Embryonic facial prominence (tissue), 1 donor: ENCODE measurements at regions not wholly inside any gene's neighbourhood (a gene's known extent, or its start where the extent isn't known, plus 50 kb on each side); places are given as distances from the start of the nearest gene placed in this dataset.

Experiments
- DNase-seq: peaks from one replicate; pipeline ENCODE4 v3.0.0-alpha.2; 2016; ENCODE audit errors: extremely low spot score

- DNase-seq: no peak
Measured at GRCh38 chr13:53847502-53847901, 818.9 kb downstream of the OLFM4 start.

GRCh38 chr13:53848366-53848961, 819.9 kb downstream of the OLFM4 start:
- no peak for DNase-seq

DNA sequence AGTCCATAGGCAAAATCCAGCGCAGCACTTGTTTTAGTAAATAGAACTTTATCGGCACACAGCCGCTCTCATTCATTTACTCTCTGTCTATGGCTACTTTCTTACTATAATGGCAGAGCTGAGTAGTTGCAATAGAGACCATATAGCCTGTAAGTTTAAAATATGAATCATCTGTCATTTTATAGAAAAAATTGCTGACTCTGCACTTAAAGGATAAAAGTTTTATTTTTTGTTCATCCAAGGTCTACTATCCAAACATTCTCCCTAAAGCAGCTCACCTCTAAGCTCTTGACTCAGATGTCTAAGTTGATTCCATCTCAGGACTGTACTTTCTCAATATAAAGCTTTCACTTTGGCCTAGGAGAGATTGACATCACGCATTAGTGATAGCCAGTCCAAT, 825.7 kb downstream of the OLFM4 start:
- DNase-seq: no peak

DNA sequence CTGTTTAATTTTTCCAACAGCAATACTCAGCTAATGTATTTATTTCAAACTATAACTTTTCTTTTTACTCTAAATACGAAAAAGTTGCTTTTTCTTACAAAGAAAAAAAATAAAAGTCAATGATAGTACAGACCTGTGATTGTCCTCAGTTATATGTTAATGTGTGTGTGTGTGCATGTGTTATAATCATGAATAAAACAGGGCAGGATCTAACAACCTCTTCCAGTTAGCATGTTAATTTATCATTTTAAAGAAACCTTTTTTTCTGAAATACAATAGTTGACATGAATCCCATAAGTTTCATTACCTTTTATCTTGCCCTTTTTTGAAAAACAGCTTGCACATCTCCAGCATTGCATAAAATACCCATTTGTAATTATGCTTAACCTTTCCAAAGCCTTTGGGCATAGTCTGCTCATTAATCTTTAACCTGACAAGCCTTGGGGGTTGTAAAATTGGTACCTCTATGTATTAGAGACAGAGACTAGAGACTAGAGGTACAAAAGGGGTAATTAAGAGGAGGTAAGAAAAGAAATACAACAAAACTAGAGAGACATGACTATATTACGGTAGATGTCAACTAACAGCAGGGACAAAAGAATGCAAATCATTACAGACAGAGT, 828.1 kb downstream of the OLFM4 start:
- no peak for DNase-seq

DNA sequence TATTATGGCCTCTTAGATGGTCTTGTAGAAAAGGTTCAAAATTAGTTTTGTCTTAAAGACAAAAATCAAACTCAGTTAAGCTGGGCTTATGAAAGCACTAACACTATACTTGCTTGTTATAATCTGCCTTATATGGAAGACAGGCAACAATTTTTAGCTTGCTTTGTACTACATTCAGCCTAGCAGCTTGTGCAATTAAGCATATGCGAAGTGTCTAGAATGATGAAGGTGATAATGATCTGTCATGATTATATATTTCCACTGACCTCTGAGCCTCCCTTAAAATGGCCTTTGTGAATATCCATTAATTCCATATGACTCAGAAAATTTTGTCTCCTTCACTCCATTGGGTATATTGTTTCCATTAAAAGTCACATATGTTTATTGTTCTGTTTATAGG, 834.9 kb downstream of the OLFM4 start:
- DNase-seq: no peak

GRCh38 chr13:53873558-53873957, 844.9 kb downstream of the OLFM4 start:
- DNase-seq: no peak

DNA sequence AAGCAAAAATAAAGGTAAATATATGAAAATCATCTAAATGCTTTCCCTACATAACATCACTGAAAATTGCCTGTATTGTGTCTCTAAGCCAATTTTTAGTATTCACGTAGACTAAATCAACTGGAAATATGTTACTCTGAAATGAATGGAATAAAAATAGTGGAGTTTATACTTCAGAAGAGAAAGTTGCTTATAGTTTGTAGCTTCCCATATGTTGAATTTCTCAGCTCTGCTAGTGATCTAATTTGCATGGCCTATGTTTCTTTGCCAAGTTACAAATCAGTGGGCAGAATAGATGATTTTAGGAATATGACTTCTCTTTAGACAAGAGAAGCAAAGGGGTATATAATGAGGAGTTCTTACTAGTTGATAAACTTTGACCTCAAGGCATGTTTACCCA, 850.2 kb downstream of the OLFM4 start:
- no peak for DNase-seq

- DNase-seq: no peak
Measured at GRCh38 chr13:53885997-53886396, 857.4 kb downstream of the OLFM4 start.

DNA sequence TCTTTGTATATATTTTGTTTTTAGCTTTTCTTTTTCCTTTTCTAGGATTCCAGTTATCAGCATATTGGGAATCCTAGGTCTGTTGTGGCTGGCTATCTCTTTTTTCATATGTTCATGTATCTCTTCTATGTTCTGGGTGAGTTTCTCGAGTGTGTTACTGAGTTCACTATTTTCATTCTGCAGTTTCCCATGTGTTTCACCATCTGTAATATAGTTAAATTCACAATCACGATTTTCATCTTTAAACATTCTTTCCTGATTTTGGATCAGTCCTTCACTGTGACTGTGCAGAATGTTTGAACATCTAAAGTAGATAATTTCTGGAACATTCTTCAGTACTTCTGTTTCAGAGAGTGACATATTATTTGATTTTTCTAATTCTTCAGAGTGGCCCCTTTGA, 862.1 kb downstream of the OLFM4 start:
- DNase-seq: no peak

DNA sequence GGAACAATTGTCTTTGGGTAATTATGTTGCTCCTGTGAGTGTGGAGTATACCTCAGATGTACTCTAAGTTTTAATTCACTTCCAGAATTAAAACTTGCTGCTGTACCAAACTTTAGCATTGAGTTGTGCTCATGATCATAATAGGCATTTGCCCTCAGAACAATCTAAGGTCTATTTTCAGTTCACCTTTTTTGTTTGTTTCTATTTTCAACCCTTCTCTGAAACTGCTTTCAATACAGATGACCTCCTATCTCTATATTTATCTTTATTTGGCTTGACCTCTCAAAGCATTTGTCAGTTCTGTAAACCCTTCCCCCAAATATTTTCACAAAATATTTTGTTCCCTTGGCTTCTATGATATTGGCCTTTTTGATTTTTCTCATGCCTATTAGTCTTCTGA, 873.0 kb downstream of the OLFM4 start:
- no peak for DNase-seq

DNA sequence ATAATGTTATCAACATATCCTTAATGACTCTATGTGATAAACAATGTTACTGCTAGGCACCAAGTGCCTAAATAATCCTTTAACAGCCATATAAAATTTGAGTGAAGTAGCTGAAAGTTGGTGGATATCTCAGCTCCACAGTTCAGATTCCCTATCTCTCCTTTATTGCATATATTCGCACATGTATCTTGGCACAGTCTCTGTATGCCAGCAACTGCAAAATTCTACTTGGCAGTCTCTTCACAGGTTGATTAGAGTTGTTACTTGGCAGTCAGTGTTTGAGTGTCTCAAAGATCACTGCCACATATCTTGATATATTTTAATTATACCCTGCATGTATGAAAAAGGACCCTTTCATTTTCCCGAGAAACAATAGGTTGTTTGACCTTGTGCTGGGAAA, 879.3 kb downstream of the OLFM4 start:
- DNase-seq: no peak

DNA sequence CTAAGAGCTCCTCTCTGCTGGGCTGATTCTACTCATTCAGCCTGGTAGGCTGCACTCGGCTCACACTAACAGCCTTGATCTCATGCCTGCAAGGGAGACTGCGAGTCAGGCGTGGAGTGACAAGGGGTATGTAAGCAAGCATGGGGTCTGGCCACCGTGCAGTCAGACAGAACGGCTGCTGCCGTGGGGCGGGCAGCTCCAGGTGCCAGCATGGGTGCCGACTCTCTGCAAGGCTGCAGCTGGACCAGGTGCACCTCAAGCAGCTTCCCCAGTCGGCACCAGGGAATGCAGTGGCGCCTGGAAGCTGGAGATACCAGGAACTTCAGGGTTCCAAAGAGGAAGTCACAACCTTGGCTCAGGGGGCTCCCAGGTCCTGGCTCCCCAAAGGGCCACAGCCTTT, 892.3 kb downstream of the OLFM4 start:
- no peak for DNase-seq

GRCh38 chr13:53921473-53921872, 892.9 kb downstream of the OLFM4 start:
- no peak for DNase-seq

- no peak for DNase-seq
Measured at GRCh38 chr13:53941588-53942190, 913.1 kb downstream of the OLFM4 start.

GRCh38 chr13:53946500-53946899, 917.9 kb downstream of the OLFM4 start:
- no peak for DNase-seq

DNA sequence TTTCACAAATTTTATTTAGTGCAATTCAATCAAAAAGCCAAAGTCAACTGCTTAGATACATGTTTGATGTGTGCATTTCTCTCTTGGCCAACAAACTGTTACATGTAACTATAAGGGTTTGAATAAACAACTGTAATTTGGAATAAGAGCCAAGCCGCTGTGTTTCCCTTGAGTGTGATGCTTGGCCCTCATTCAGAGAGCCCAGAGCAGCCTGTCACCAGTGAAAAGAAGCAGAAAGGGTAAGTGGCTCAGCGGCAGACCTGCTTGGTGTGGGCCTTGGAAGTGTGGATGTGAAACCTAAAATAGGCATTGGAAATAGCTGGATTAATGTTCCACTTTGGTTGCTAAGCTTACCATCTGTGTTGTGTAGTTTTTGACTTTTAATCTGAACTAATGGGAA, 924.6 kb downstream of the OLFM4 start:
- DNase-seq: no peak
